A549 (cell line): ENCODE measurements at regions not wholly inside any gene's neighbourhood (a gene's known extent, or its start where the extent isn't known, plus 50 kb on each side); places are given as distances from the start of the nearest gene placed in this dataset.

Experiments
- CTCF ChIP-seq: fragments of >200 bp; sonication (Bioruptor Twin); formaldehyde crosslinking; IDR thresholded peaks from 3 replicates; pipeline ENCODE4 v1.5.1; 2016
- EP300 ChIP-seq, 2 experiments: fragments of >200 bp; sonication (Bioruptor Twin); formaldehyde crosslinking; IDR thresholded peaks; 2 replicates in 1 of 2; 3 replicates in 1 of 2; pipeline ENCODE4 v1.6.1; 2016 to 2017
- MAX ChIP-seq: IDR thresholded peaks from 2 replicates; pipeline ENCODE4 v1.6.1; 2012
- POLR2A ChIP-seq: IDR thresholded peaks from 2 replicates; pipeline ENCODE4 v1.6.1; 2012; ENCODE audit warnings: mild to moderate bottlenecking, low read length
- RAD21 ChIP-seq, 2 experiments: fragments of >200 bp in 1 of 2; sonication (Bioruptor Twin) in 1 of 2; formaldehyde crosslinking in 1 of 2; IDR thresholded peaks in 1 of 2; conservative IDR thresholded peaks in 1 of 2; 2 replicates in 1 of 2; 3 replicates in 1 of 2; pipeline ENCODE4 v1.6.1; 2012 to 2018; ENCODE audit warnings: inconsistent platforms in 1 of 2
- RFX5 ChIP-seq: fragments of 450-650 bp; IDR thresholded peaks from 2 replicates; pipeline ENCODE4 v1.7.1; 2014; ENCODE audit warnings: antibody characterized with exemption, mild to moderate bottlenecking, moderate library complexity
- SMC3 ChIP-seq: fragments of >200 bp; sonication (Bioruptor Twin); formaldehyde crosslinking; IDR thresholded peaks from 3 replicates; pipeline ENCODE4 v1.6.1; 2018; ENCODE audit warnings: inconsistent platforms
- ZFP36 ChIP-seq: fragments of 450-650 bp; IDR thresholded peaks from 2 replicates; pipeline ENCODE4 v1.6.1; 2014; ENCODE audit warnings: borderline replicate concordance; ENCODE audit not compliant: partially characterized antibody

GRCh38 chr13:34357435-34358232 lies 539.7 kb downstream of the RFC3 start:
- TF ChIP-seq CTCF (no peak), SMC3 (no peak), MAX (no peak), ZFP36 (no peak), EP300 (IDR thresholded peaks at IDR 0.05) (no peak), RAD21 (conservative IDR thresholded peaks at IDR 0.05 in 1 of 2, IDR thresholded peaks at IDR 0.05 in 1 of 2) (no peak), POLR2A (no peak), RFX5 (no peak)
